ENCODE measurements at regions not wholly inside any gene's neighbourhood (a gene's known extent, or its start where the extent isn't known, plus 50 kb on each side); places are given as distances from the start of the nearest gene placed in this dataset.

GRCh38 chr9:71177901-71178300 lies 56.5 kb upstream of the TRPM3 start:
- no peak for TF ChIP-seq POLR2A (IDR thresholded peaks at IDR 0.05)
- TF ChIP-seq, protein P1, sequence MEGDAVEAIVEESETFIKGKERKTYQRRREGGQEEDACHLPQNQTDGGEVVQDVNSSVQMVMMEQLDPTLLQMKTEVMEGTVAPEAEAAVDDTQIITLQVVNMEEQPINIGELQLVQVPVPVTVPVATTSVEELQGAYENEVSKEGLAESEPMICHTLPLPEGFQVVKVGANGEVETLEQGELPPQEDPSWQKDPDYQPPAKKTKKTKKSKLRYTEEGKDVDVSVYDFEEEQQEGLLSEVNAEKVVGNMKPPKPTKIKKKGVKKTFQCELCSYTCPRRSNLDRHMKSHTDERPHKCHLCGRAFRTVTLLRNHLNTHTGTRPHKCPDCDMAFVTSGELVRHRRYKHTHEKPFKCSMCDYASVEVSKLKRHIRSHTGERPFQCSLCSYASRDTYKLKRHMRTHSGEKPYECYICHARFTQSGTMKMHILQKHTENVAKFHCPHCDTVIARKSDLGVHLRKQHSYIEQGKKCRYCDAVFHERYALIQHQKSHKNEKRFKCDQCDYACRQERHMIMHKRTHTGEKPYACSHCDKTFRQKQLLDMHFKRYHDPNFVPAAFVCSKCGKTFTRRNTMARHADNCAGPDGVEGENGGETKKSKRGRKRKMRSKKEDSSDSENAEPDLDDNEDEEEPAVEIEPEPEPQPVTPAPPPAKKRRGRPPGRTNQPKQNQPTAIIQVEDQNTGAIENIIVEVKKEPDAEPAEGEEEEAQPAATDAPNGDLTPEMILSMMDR (IDR thresholded peaks at IDR 0.05), result no peak

Measured in testis (tissue), 2 donors.